DND-41 (cell line): ENCODE measurements at regions not wholly inside any gene's neighbourhood (a gene's known extent, or its start where the extent isn't known, plus 50 kb on each side); places are given as distances from the start of the nearest gene placed in this dataset.

ENCODE experiments used
- ATAC-seq: fragments of 200-7000 bp; cut with Tn5 transposase; 3 replicates; pipeline ENCODE4 v1.9.1; 2021; ENCODE audit warnings: low read depth; ENCODE audit not compliant: insufficient read depth
- DNase-seq: peaks from one replicate; pipeline ENCODE4 v3.0.0-alpha.2; 2020
- H2AFZ ChIP-seq: 2 replicates; pipeline ENCODE4 v1.6.0; 2012; ENCODE audit warnings: low read depth, low read length
- H3K27ac ChIP-seq: 2 replicates; pipeline ENCODE4 v1.5.1; 2012; ENCODE audit warnings: low read length, inconsistent platforms
- H3K27me3 ChIP-seq: fragments of 200-600 bp; sonication (generic); 2 replicates; pipeline ENCODE4 v1.6.0; 2012; ENCODE audit warnings: low read length, mild to moderate bottlenecking, inconsistent platforms; ENCODE audit not compliant: insufficient read depth, poor library complexity
- H3K36me3 ChIP-seq: 2 replicates; pipeline ENCODE4 v1.5.1; 2012; ENCODE audit warnings: low read length, inconsistent platforms; ENCODE audit not compliant: insufficient read depth
- H3K4me1 ChIP-seq: 2 replicates; pipeline ENCODE4 v1.5.1; 2012; ENCODE audit warnings: mild to moderate bottlenecking, low read length; ENCODE audit not compliant: insufficient read depth
- H3K4me2 ChIP-seq: 2 replicates; pipeline ENCODE4 v1.6.0; 2012; ENCODE audit warnings: mild to moderate bottlenecking, moderate library complexity, low read length, inconsistent platforms; ENCODE audit not compliant: insufficient read depth
- H3K4me3 ChIP-seq, 2 experiments: fragments of 200-600 bp in 1 of 2; shearing (Covaris generic) in 1 of 2; 2 replicates each; pipeline ENCODE4 v1.5.1; 2012 to 2016; ENCODE audit warnings: inconsistent platforms in 2 of 2, low read length in 2 of 2, mild to moderate bottlenecking in 2 of 2, low read depth in 1 of 2, moderate library complexity in 1 of 2
- H3K79me2 ChIP-seq: 2 replicates; pipeline ENCODE4 v1.6.0; 2012; ENCODE audit warnings: low read length, inconsistent platforms; ENCODE audit not compliant: insufficient read depth
- H3K9ac ChIP-seq: 2 replicates; pipeline ENCODE4 v1.6.0; 2012; ENCODE audit warnings: low read depth, mild to moderate bottlenecking, inconsistent platforms, low read length, moderate library complexity
- H3K9me3 ChIP-seq: 2 replicates; pipeline ENCODE4 v1.5.1; 2012; ENCODE audit warnings: low read length, moderate library complexity, mild to moderate bottlenecking, inconsistent platforms; ENCODE audit not compliant: insufficient read depth, severe bottlenecking
- H4K20me1 ChIP-seq: 2 replicates; pipeline ENCODE4 v1.6.0; 2012; ENCODE audit warnings: low read length; ENCODE audit not compliant: insufficient read depth
- CTCF ChIP-seq: IDR thresholded peaks from 2 replicates; pipeline ENCODE4 v1.5.1; 2012; ENCODE audit warnings: borderline replicate concordance, low read length, moderate library complexity, mild to moderate bottlenecking; ENCODE audit not compliant: poor library complexity, severe bottlenecking; ENCODE audit errors: extremely low read depth
- EZH2 ChIP-seq: IDR thresholded peaks from 3 replicates; pipeline ENCODE4 v1.6.1; 2012; ENCODE audit warnings: borderline replicate concordance, low read depth, mild to moderate bottlenecking, moderate library complexity, low read length, inconsistent platforms; ENCODE audit not compliant: severe bottlenecking

GRCh38 chr2:176679061-176679669 is 409.9 kb downstream of the MTX2 start:
- ATAC-seq (no peak), DNase-seq (no peak)
- H3K4me1 ChIP-seq, result no peaks in the 10 kb centered on the region
- H3K79me2 ChIP-seq, result no peaks in the 10 kb centered on the region
- H3K9me3 ChIP-seq, result no peaks in the 10 kb centered on the region
- H4K20me1 ChIP-seq, result no peaks in the 10 kb centered on the region
- no peak for TF ChIP-seq CTCF
- no peak for TF ChIP-seq EZH2
- no peaks in the 10 kb centered on the region for H3K36me3 ChIP-seq
- H2AFZ ChIP-seq, result no peak overlapping the region
- H3K27me3 ChIP-seq, result peaks cover 7% of the 10 kb centered on the region
- no peak overlapping the region for H3K4me2 ChIP-seq
- no peak overlapping the region for H3K27ac ChIP-seq
- no peak overlapping the region for H3K9ac ChIP-seq
- H3K4me3 ChIP-seq, result no peak overlapping the region

GRCh38 chr2:176680916-176681516 is 411.8 kb downstream of the MTX2 start:
- no peak overlapping the region for H3K9ac ChIP-seq
- no peak overlapping the region for H3K4me3 ChIP-seq
- no peaks in the 10 kb centered on the region for H3K79me2 ChIP-seq
- H3K4me1 ChIP-seq, result no peaks in the 10 kb centered on the region
- TF ChIP-seq EZH2, result no peak
- TF ChIP-seq CTCF, result no peak
- no peaks in the 10 kb centered on the region for H3K9me3 ChIP-seq
- peaks cover 13% of the 10 kb centered on the region for H3K27me3 ChIP-seq
- no peaks in the 10 kb centered on the region for H4K20me1 ChIP-seq
- no peak overlapping the region for H3K4me2 ChIP-seq
- no peak for ATAC-seq
- no peak overlapping the region for H3K27ac ChIP-seq
- DNase-seq, result no peak
- no peaks in the 10 kb centered on the region for H3K36me3 ChIP-seq
- H2AFZ ChIP-seq, result no peak overlapping the region

DNA sequence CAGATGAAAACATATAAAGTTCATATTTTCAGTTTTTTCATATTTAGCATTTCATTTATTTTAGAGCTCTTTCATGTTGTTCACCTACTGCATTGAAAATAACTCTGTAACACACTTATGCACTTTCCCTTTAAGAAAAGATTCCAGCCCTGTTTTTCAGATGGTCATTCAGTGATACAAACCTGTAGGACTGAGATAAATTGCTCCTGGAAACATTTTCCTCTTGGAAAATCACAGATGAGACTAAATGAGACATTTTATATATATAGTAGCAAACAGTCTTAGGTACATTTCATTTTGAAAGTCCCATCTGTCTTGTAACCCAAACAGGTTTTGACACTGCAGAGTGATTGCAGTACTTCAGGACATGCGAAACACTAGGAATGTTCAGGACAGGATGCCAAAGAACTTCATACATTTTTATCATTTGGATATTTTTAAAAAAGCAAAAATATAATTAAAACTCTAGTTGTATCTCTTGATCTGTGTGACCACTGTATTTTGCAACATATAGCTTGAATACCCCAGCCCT is 412.4 kb downstream of the MTX2 start:
- H2AFZ ChIP-seq, result no peak overlapping the region
- no peak overlapping the region for H3K4me2 ChIP-seq
- no peaks in the 10 kb centered on the region for H4K20me1 ChIP-seq

More for the DNA sequence above, 412.4 kb downstream of the MTX2 start:
- peaks cover 13% of the 10 kb centered on the region for H3K27me3 ChIP-seq
- no peaks in the 10 kb centered on the region for H3K36me3 ChIP-seq
- no peaks in the 10 kb centered on the region for H3K4me1 ChIP-seq
- DNase-seq (no peak), ATAC-seq (no peak)
- H3K4me3 ChIP-seq, result no peak overlapping the region
- no peak overlapping the region for H3K27ac ChIP-seq
- H3K9me3 ChIP-seq, result no peaks in the 10 kb centered on the region
- H3K79me2 ChIP-seq, result no peaks in the 10 kb centered on the region
- no peak overlapping the region for H3K9ac ChIP-seq
- TF ChIP-seq CTCF, result no peak
- no peak for TF ChIP-seq EZH2
